Kidney epithelial cell (primary cell): ENCODE measurements at regions not wholly inside any gene's neighbourhood (a gene's known extent, or its start where the extent isn't known, plus 50 kb on each side); places are given as distances from the start of the nearest gene placed in this dataset.

Source experiments
- DNase-seq: peaks from one replicate; pipeline ENCODE4 v3.0.0-alpha.2; 2010; ENCODE audit warnings: low read depth
- H3K27me3 ChIP-seq: 2 replicates; pipeline ENCODE4 v1.6.0; 2011; ENCODE audit warnings: low read length; ENCODE audit not compliant: control insufficient read depth, insufficient read depth
- H3K36me3 ChIP-seq: 2 replicates; pipeline ENCODE4 v1.5.1; 2011; ENCODE audit warnings: low read length; ENCODE audit not compliant: control insufficient read depth, insufficient read depth
- H3K4me3 ChIP-seq: 2 replicates; pipeline ENCODE4 v1.5.1; 2011; ENCODE audit warnings: low read depth, mild to moderate bottlenecking, control low read depth, low read length
- CTCF ChIP-seq: IDR thresholded peaks from 2 replicates; pipeline ENCODE4 v1.5.1; 2011; ENCODE audit warnings: mild to moderate bottlenecking, moderate library complexity, low read length, control low read depth, inconsistent platforms; ENCODE audit not compliant: insufficient read depth, poor library complexity, severe bottlenecking

GRCh38 chr11:15819679-15820286, 536.6 kb downstream of the SOX6 start:
- no peak for DNase-seq
- Histone ChIP-seq H3K27me3 (no peaks in the 10 kb centered on the region), H3K4me3 (no peak overlapping the region), H3K36me3 (no peaks in the 10 kb centered on the region)
- TF ChIP-seq CTCF = peak; percentile 90

GRCh38 chr11:15821451-15821850, 534.9 kb downstream of the SOX6 start:
- no peaks in the 10 kb centered on the region for H3K27me3 ChIP-seq
- TF ChIP-seq CTCF = no peak
- DNase-seq = no peak
- H3K36me3 ChIP-seq = no peaks in the 10 kb centered on the region
- H3K4me3 ChIP-seq = no peak overlapping the region

GRCh38 chr11:15824060-15824459, 532.3 kb downstream of the SOX6 start:
- no peaks in the 10 kb centered on the region for H3K36me3 ChIP-seq
- TF ChIP-seq CTCF = no peak
- no peak overlapping the region for H3K4me3 ChIP-seq
- no peak for DNase-seq
- no peaks in the 10 kb centered on the region for H3K27me3 ChIP-seq

- DNase-seq = no peak
- H3K4me3 ChIP-seq = no peak overlapping the region
- H3K36me3 ChIP-seq = no peaks in the 10 kb centered on the region
- H3K27me3 ChIP-seq = no peaks in the 10 kb centered on the region
- TF ChIP-seq CTCF = no peak
Measured at GRCh38 chr11:15825976-15826650, 530.2 kb downstream of the SOX6 start.

- peak; percentile 59 for TF ChIP-seq CTCF
- no peak for DNase-seq
- no peaks in the 10 kb centered on the region for H3K27me3 ChIP-seq
- H3K4me3 ChIP-seq = no peak overlapping the region
- no peaks in the 10 kb centered on the region for H3K36me3 ChIP-seq
Measured at GRCh38 chr11:15826826-15827225, 529.5 kb downstream of the SOX6 start.
